GM13977 (cell line): ENCODE measurements at regions not wholly inside any gene's neighbourhood (a gene's known extent, or its start where the extent isn't known, plus 50 kb on each side); places are given as distances from the start of the nearest gene placed in this dataset.

Experiments
- DNase-seq: peaks from one replicate; pipeline ENCODE4 v3.0.0; 2012; ENCODE audit warnings: low spot score
- CTCF ChIP-seq: IDR thresholded peaks from 2 replicates; pipeline ENCODE4 v1.5.1; 2012; ENCODE audit warnings: mild to moderate bottlenecking, control low read depth; ENCODE audit not compliant: insufficient read depth; ENCODE audit errors: extremely low read depth, missing control alignments
- in situ Hi-C: fragments of 300-500 bp; cut with MboI; formaldehyde crosslinking; loops from one replicate; pipeline ENCODE4 v1.12.0; 2022; ENCODE audit warnings: low sequenced_read_pairs, low pct_unique_long_range_greater_than_20kb, mixed read lengths, inconsistent platforms; ENCODE audit not compliant: unreplicated experiment

- no peak for DNase-seq
- in situ Hi-C loops, result no loop called here
- no peak for TF ChIP-seq CTCF
Measured at GRCh38 chr2:102992607-102993006, 230.8 kb downstream of the TMEM182 start.

- DNase-seq, result no peak
- TF ChIP-seq CTCF, result no peak
- in situ Hi-C loops, result no loop called here
Measured at GRCh38 chr2:102999958-103000357, 238.1 kb downstream of the TMEM182 start.

GRCh38 chr2:103002954-103003353 lies 241.1 kb downstream of the TMEM182 start:
- no peak for DNase-seq
- TF ChIP-seq CTCF, result no peak
- in situ Hi-C loops, result no loop called here

- no peak for TF ChIP-seq CTCF
- in situ Hi-C loops, result no loop called here
- DNase-seq, result no peak
Measured at GRCh38 chr2:103003750-103004260, 242.0 kb downstream of the TMEM182 start.

- no peak for DNase-seq
- in situ Hi-C loops, result no loop called here
- no peak for TF ChIP-seq CTCF
Measured at GRCh38 chr2:103004426-103004942, 242.7 kb downstream of the TMEM182 start.

- in situ Hi-C loops, result no loop called here
- DNase-seq, result no peak
- TF ChIP-seq CTCF, result no peak
Measured at GRCh38 chr2:103005393-103005792, 243.6 kb downstream of the TMEM182 start.
